Activated CD8-positive, alpha-beta memory T cell treated with anti-CD3 and anti-CD28 coated beads, Interleukin-2, amount 50 U/mL, for 48 hours (primary cell): ENCODE measurements at regions not wholly inside any gene's neighbourhood (a gene's known extent, or its start where the extent isn't known, plus 50 kb on each side); places are given as distances from the start of the nearest gene placed in this dataset.
"Not testable (repeated sequence)": the region's sequence is repeated elsewhere in the genome, so short reads cannot be mapped to it uniquely, and the experiment has no call there.

Source experiments
- DNase-seq: peaks from one replicate; pipeline ENCODE4 v3.0.0-alpha.2; 2020

- DNase-seq = no peak
These were observed 1363.5 kb upstream of the PCDH20 start for GRCh38 chr13:62779161-62779560.

DNA sequence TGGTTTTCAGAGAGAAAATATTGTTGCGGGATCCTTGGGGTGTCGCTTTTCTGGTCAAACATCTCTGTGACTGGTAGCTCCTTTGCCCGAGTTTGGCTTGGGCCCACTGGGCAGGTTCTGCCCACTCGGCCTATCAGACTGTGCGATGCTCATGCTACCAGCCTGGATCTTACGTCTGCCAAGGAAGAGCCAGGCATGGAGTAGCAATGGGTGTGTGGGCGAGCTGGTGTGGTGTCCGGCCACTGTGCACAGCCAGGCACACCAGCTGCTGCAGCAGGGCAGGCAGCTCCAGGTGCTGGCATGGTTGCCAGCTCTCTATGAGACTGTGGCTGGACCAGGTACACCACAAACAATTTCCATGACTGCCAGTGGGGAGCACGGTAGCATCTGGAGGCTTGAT lies 1351.8 kb upstream of the PCDH20 start:
- DNase-seq = no peak

- DNase-seq = no peak
These were observed 1345.1 kb upstream of the PCDH20 start for GRCh38 chr13:62760724-62761123.

DNA sequence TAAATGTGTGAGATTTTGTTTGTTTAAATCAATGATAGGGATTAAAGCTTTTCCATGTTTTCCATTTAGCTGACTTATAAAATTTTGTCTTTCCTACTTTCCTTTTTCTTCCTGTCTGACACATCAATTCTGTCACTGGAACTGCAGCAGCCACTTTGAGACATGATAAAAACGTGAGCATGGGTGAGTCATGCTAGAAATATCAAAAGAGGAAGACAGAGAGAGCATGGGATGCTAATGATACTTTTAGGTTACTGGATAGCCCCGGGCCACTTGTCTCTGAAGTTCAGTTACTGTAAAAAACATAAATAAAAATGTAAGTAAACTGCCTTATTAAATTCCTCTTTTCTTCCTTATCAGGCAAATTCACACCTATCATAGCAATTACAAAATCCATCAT lies 1332.0 kb upstream of the PCDH20 start:
- no peak for DNase-seq

GRCh38 chr13:62747152-62747551 lies 1331.5 kb upstream of the PCDH20 start:
- no peak for DNase-seq

DNA sequence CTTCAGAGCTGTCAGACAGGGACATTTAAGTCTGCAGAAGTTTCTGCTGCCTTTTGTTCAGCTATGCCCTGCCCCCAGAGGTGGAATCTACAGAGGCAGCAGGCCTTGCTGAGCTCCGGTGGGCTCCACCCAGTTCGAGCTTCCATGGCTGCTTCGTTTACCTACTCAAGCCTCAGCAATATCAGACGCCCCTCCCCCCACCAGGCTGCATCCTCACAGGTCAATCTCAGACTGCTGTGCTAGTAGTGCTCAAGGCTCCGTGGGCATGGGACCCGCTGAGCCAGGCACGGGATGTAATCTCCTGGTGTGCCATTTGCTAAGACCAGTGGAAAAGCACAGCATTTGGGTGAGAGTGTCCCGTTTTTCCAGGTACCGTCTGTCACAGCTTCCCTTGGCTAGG lies 1314.1 kb upstream of the PCDH20 start:
- DNase-seq = not testable (repeated sequence)

GRCh38 chr13:62721893-62722292 lies 1306.2 kb upstream of the PCDH20 start:
- DNase-seq = no peak

GRCh38 chr13:62711948-62712347 lies 1296.3 kb upstream of the PCDH20 start:
- DNase-seq = not testable (repeated sequence)

- DNase-seq = no peak
These were observed 1295.1 kb upstream of the PCDH20 start for GRCh38 chr13:62710787-62711186.

DNA sequence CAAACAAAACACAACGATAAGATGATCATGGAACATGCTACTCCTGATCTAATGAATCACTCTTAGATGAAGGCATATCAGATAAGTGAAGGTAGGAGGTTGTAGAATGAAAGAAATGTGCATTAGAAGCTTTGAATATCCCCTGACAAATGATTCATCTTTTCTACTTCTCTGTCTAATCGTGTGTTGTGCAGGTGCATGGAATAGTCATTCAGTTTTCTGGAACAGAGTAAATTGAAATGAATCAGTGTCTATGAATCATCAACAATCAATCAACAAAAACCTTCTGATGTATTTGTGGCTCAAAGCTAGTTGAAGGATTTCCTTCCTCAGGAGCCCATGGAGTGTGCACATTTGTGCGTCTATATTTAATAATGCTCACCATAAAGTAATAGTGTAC lies 1290.4 kb upstream of the PCDH20 start:
- DNase-seq = no peak

GRCh38 chr13:62704875-62705274 lies 1289.2 kb upstream of the PCDH20 start:
- DNase-seq = no peak

- no peak for DNase-seq
These were observed 1286.9 kb upstream of the PCDH20 start for GRCh38 chr13:62702502-62702901.

- DNase-seq = no peak
These were observed 1282.1 kb upstream of the PCDH20 start for GRCh38 chr13:62697701-62698100.

DNA sequence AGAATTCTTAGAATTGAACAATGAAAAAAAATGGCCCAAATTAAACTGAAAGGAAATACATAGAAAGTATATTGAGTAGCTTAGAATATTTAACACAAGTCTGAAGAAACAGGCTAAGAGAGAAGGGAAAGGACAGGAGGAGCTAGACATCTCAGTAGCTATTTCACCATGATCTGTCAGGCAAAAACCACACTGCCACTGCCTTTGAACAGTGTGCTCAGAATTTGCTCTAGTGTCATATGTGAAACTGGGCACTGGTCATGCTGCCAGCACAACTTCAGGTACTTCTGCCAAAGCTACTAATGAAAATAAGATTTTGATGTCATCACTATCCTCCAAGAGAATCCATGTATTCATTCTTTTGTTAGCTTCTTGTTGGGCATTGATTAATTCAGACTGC lies 1280.8 kb upstream of the PCDH20 start:
- no peak for DNase-seq

GRCh38 chr13:62687732-62688131 lies 1272.1 kb upstream of the PCDH20 start:
- DNase-seq = no peak

- no peak for DNase-seq
These were observed 1268.7 kb upstream of the PCDH20 start for GRCh38 chr13:62684359-62684758.

- DNase-seq = no peak
These were observed 1267.1 kb upstream of the PCDH20 start for GRCh38 chr13:62682788-62683187.

DNA sequence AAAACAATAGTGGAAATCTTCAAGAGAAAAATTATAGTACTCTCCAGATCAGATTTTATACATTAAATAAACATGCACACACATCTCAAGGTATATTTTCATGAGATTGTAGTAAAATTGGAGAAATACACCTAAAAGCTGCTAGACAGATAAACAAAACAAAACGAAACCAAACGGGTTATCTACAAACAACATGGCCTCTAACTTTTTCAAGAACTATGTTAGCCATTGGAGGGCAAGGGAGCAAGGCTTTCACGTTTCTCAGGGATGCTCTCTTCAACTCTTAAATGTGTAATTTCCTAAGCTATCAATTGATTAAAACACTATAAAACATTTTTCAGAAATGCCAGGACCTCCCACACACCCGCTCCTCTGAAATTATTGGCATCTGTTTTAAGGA lies 1262.4 kb upstream of the PCDH20 start:
- DNase-seq = no peak

GRCh38 chr13:62663767-62664166 lies 1248.1 kb upstream of the PCDH20 start:
- no peak for DNase-seq

DNA sequence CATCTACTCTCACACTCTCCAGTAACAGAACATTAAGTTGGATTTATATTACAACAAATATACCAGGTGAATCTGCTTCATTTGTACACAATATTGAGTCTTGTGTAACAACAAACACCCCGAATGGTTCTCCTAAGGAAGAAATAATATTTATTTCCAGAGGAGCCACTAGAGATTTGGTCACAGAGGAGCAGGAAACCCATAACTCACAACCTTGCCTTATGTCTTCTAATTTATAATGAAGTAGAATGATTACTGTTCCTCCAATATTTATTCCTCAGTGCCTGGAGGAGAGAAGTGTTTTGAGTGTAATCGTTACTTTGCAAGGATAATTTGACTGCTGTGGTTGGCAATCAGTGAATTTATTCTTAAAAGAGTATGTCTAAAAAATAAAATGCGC lies 1243.7 kb upstream of the PCDH20 start:
- no peak for DNase-seq

DNA sequence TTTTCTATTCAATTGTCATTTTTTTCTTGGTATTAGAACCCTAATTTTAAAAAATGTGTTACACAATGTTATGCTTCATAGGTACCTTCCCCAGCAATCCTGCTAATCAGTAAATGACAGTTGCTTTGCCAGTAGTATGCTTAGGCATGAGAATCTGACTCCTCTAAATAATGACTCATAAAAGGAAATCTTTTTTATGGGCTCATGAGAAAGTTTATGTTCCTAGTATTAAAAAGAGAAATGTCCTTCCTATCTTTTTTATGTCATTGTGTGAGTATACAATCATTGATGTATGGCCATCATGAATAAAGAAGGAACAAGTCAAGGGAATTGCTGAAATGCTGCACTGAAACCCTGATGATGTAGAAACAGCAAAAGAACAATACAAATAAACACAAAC lies 1237.7 kb upstream of the PCDH20 start:
- DNase-seq = no peak

GRCh38 chr13:62643799-62644524 lies 1228.3 kb upstream of the PCDH20 start:
- DNase-seq = no peak

DNA sequence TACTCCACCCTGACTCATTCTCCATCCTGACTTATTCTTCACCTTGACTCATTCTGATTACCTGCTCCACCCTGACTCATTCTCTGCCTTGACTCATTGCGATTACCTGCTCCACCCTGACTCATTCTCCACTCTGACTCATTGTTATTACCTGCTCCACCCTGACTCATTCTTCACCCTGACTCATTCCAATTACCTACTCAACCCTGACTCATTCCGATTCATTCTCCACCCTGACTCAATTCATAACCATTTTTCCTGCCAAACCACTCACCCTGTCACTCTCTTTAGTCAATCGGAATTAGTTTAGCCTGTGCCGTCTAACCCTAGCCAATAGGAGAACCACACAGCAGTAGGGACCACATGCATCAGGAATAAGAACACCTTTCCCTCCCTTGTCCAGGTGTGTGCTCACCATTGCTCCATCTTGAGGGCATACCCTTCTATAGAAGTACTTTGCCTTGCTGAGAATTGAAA lies 1227.4 kb upstream of the PCDH20 start:
- no peak for DNase-seq

DNA sequence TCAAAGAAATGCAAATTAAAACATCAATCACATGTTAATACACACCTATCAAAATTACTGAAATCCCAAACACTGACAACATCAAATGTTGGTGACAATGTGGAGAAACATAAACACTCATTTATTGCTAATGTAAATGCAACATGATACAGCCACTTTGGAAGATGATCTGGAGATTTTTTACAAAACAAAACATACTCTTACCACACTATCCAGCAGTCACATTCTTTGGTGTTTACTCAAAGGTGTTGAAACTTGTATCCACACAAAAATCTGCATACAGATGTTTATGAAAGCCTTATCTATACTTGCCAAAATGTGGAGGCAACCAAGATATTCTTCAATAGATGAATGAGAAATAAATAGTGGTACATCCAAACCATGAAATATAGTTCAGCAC lies 1219.5 kb upstream of the PCDH20 start:
- DNase-seq = no peak

DNA sequence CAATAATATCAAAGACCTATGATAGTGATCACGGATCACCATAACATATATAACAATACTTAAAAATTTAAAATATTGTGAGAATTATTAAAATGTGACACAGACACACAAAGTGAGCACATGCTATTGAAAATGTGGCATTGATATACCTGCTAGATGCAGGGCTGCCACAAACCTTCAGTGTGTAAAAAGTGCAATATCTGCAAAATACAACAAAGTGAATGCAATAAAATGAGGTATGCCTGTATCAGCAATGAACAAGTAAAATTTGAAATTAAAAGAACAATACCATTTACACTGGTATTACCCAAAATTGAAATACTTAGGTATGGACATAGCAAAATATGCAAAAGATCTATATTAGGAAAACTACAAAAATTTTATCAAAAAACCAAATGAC lies 1217.8 kb upstream of the PCDH20 start:
- DNase-seq = no peak
